ENCODE measurements at regions not wholly inside any gene's neighbourhood (a gene's known extent, or its start where the extent isn't known, plus 50 kb on each side); places are given as distances from the start of the nearest gene placed in this dataset.

GRCh38 chr4:165666836-165667235 is 206.2 kb upstream of the TLL1 start:
- TF ChIP-seq CTCF (conservative IDR thresholded peaks at IDR 0.05): no peak
- no peak overlapping the region for H3K27ac ChIP-seq

GRCh38 chr4:165667969-165668368 is 205.1 kb upstream of the TLL1 start:
- no peak for TF ChIP-seq ZFX (IDR thresholded peaks at IDR 0.05)
- TF ChIP-seq CTCF (conservative IDR thresholded peaks at IDR 0.05): no peak
- no peak overlapping the region for H3K27ac ChIP-seq

- TF ChIP-seq ZFX (IDR thresholded peaks at IDR 0.05) (no peak), CTCF (conservative IDR thresholded peaks at IDR 0.05) (no peak)
- no peak overlapping the region for H3K27ac ChIP-seq
Observed at GRCh38 chr4:165668694-165669093, 204.3 kb upstream of the TLL1 start.

- H3K27ac ChIP-seq: no peak overlapping the region
- no peak for TF ChIP-seq CTCF (conservative IDR thresholded peaks at IDR 0.05)
- no peak for TF ChIP-seq ZFX (IDR thresholded peaks at IDR 0.05)
Observed at GRCh38 chr4:165677081-165677480, 196.0 kb upstream of the TLL1 start.

- H3K27ac ChIP-seq: no peak overlapping the region
- TF ChIP-seq CTCF (conservative IDR thresholded peaks at IDR 0.05) (no peak), ZFX (IDR thresholded peaks at IDR 0.05) (no peak)
Observed at GRCh38 chr4:165678236-165678935, 194.7 kb upstream of the TLL1 start.

- H3K27ac ChIP-seq: no peak overlapping the region
- TF ChIP-seq ZFX (IDR thresholded peaks at IDR 0.05): no peak
- TF ChIP-seq CTCF (conservative IDR thresholded peaks at IDR 0.05): no peak
Observed at GRCh38 chr4:165678936-165679325, 194.1 kb upstream of the TLL1 start.

GRCh38 chr4:165680821-165681220 is 192.2 kb upstream of the TLL1 start:
- H3K27ac ChIP-seq: no peak overlapping the region
- TF ChIP-seq ZFX (IDR thresholded peaks at IDR 0.05): no peak
- no peak for TF ChIP-seq CTCF (conservative IDR thresholded peaks at IDR 0.05)
